ENCODE measurements at regions not wholly inside any gene's neighbourhood (a gene's known extent, or its start where the extent isn't known, plus 50 kb on each side); places are given as distances from the start of the nearest gene placed in this dataset.

GRCh38 chr9:109859447-109859846 lies 79.4 kb downstream of the PALM2AKAP2 start:
- no peaks in the 10 kb centered on the region for H3K36me3 Mint-ChIP-seq (ENCODE audit: low read depth, unreplicated experiment)

GRCh38 chr9:109860521-109860920 lies 80.5 kb downstream of the PALM2AKAP2 start:
- Mint-ChIP-seq H3K4me1 (ENCODE audit: unreplicated experiment) (no peaks in the 10 kb centered on the region), H3K4me3 (ENCODE audit: unreplicated experiment) (no peak overlapping the region), H3K27ac (ENCODE audit: unreplicated experiment) (no peak overlapping the region), H3K36me3 (ENCODE audit: low read depth, unreplicated experiment) (no peaks in the 10 kb centered on the region), H3K9me3 (ENCODE audit: unreplicated experiment) (no peaks in the 10 kb centered on the region), H3K27me3 (ENCODE audit: unreplicated experiment) (no peaks in the 10 kb centered on the region)
- TF ChIP-seq CTCF (IDR thresholded peaks at IDR 0.05; ENCODE audit: unreplicated experiment): no peak
- no peak for DNase-seq (ENCODE audit: low spot score)

More at GRCh38 chr9:109859447-109859846, 79.4 kb downstream of the PALM2AKAP2 start:
- Mint-ChIP-seq H3K4me3 (ENCODE audit: unreplicated experiment) (no peak overlapping the region), H3K9me3 (ENCODE audit: unreplicated experiment) (no peaks in the 10 kb centered on the region), H3K27me3 (ENCODE audit: unreplicated experiment) (no peaks in the 10 kb centered on the region), H3K27ac (ENCODE audit: unreplicated experiment) (no peak overlapping the region), H3K4me1 (ENCODE audit: unreplicated experiment) (no peaks in the 10 kb centered on the region)
- DNase-seq (ENCODE audit: low spot score): no peak
- peak; percentile 22 for TF ChIP-seq CTCF (IDR thresholded peaks at IDR 0.05; ENCODE audit: unreplicated experiment)

- Mint-ChIP-seq H3K36me3 (ENCODE audit: low read depth, unreplicated experiment) (no peaks in the 10 kb centered on the region), H3K9me3 (ENCODE audit: unreplicated experiment) (no peaks in the 10 kb centered on the region), H3K4me3 (ENCODE audit: unreplicated experiment) (no peak overlapping the region), H3K27me3 (ENCODE audit: unreplicated experiment) (no peaks in the 10 kb centered on the region), H3K4me1 (ENCODE audit: unreplicated experiment) (no peaks in the 10 kb centered on the region), H3K27ac (ENCODE audit: unreplicated experiment) (no peak overlapping the region)
- no peak for DNase-seq (ENCODE audit: low spot score)
- TF ChIP-seq CTCF (IDR thresholded peaks at IDR 0.05; ENCODE audit: unreplicated experiment): no peak
These were observed 81.5 kb downstream of the PALM2AKAP2 start for GRCh38 chr9:109861499-109861898.

GRCh38 chr9:109861918-109862317 lies 81.9 kb downstream of the PALM2AKAP2 start:
- H3K4me1 Mint-ChIP-seq (ENCODE audit: unreplicated experiment): no peaks in the 10 kb centered on the region
- H3K4me3 Mint-ChIP-seq (ENCODE audit: unreplicated experiment): no peak overlapping the region
- no peaks in the 10 kb centered on the region for H3K27me3 Mint-ChIP-seq (ENCODE audit: unreplicated experiment)
- no peaks in the 10 kb centered on the region for H3K9me3 Mint-ChIP-seq (ENCODE audit: unreplicated experiment)
- no peak overlapping the region for H3K27ac Mint-ChIP-seq (ENCODE audit: unreplicated experiment)
- DNase-seq (ENCODE audit: low spot score): no peak
- no peaks in the 10 kb centered on the region for H3K36me3 Mint-ChIP-seq (ENCODE audit: low read depth, unreplicated experiment)
- no peak for TF ChIP-seq CTCF (IDR thresholded peaks at IDR 0.05; ENCODE audit: unreplicated experiment)

- no peaks in the 10 kb centered on the region for H3K4me1 Mint-ChIP-seq (ENCODE audit: unreplicated experiment)
- no peak for DNase-seq (ENCODE audit: low spot score)
- no peak overlapping the region for H3K27ac Mint-ChIP-seq (ENCODE audit: unreplicated experiment)
- TF ChIP-seq CTCF (IDR thresholded peaks at IDR 0.05; ENCODE audit: unreplicated experiment): no peak
- H3K9me3 Mint-ChIP-seq (ENCODE audit: unreplicated experiment): no peaks in the 10 kb centered on the region
- H3K27me3 Mint-ChIP-seq (ENCODE audit: unreplicated experiment): no peaks in the 10 kb centered on the region
- H3K36me3 Mint-ChIP-seq (ENCODE audit: low read depth, unreplicated experiment): no peaks in the 10 kb centered on the region
- H3K4me3 Mint-ChIP-seq (ENCODE audit: unreplicated experiment): no peak overlapping the region
These were observed 82.5 kb downstream of the PALM2AKAP2 start for GRCh38 chr9:109862452-109862851.
